ENCODE measurements at regions not wholly inside any gene's neighbourhood (a gene's known extent, or its start where the extent isn't known, plus 50 kb on each side); places are given as distances from the start of the nearest gene placed in this dataset.

GRCh38 chr20:43786885-43787284 lies 60.1 kb upstream of the GTSF1L start:
- DNase-seq (ENCODE audit: low spot score in 2 of 2): no peak
- no peak for ATAC-seq
- Mint-ChIP-seq H3K9me3 (peaks cover 2 to 6% of the 10 kb centered on the region in 2 donors), H3K27ac (no peak overlapping the region), H3K36me3 (peaks cover 1 to 7% of the 10 kb centered on the region in 2 donors)

- DNase-seq (ENCODE audit: low spot score in 2 of 2) (no peak), ATAC-seq (peak in 1 of 2 donors; percentile 41)
- peak overlapping the region in 1 of 2 donors; percentile 45 for H3K27ac Mint-ChIP-seq
- H3K9me3 Mint-ChIP-seq: peaks cover 16 to 25% of the 10 kb centered on the region in 2 donors
- H3K36me3 Mint-ChIP-seq: peaks cover 5 to 34% of the 10 kb centered on the region in 2 donors
Measured at GRCh38 chr20:43781215-43781614, 54.4 kb upstream of the GTSF1L start.

DNA sequence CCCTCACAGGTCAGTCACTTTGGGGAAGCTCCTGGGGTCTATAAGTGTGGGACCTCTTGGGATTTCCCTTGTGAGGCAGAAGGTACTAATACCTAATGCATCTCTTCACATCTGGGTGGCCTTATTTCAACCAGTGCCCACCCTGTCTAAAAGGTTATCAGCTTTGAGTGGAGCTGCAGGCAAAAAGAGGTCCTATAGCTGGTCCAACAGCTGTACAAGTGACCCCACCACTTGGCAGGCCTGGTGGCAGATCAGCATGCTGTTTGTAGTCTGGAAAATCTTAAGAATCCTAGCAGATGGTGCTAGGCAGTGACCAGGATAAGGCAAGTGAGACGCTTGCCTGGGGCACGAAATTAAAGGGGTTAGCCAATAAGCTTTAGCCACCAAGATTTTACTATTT lies 51.6 kb upstream of the GTSF1L start:
- Mint-ChIP-seq H3K36me3 (peaks cover 5 to 34% of the 10 kb centered on the region in 2 donors), H3K9me3 (peaks cover 16 to 25% of the 10 kb centered on the region in 2 donors), H3K27ac (no peak overlapping the region)
- DNase-seq (ENCODE audit: low spot score in 2 of 2) (no peak), ATAC-seq (no peak)

- H3K9me3 Mint-ChIP-seq: peaks cover 16 to 26% of the 10 kb centered on the region in 2 donors
- H3K36me3 Mint-ChIP-seq: peaks cover 5 to 28% of the 10 kb centered on the region in 2 donors
- no peak for ATAC-seq
- no peak for DNase-seq (ENCODE audit: low spot score in 2 of 2)
- no peak overlapping the region for H3K27ac Mint-ChIP-seq
Measured at GRCh38 chr20:43776691-43777090, 49.9 kb upstream of the GTSF1L start.

All from activated naive CD4-positive, alpha-beta T cell treated with anti-CD3 and anti-CD28 coated beads, Interleukin-2, amount 50 U/mL, for 72 hours (primary cell).